CD4-positive, CD25-positive, alpha-beta regulatory T cell (primary cell): ENCODE measurements at regions not wholly inside any gene's neighbourhood (a gene's known extent, or its start where the extent isn't known, plus 50 kb on each side); places are given as distances from the start of the nearest gene placed in this dataset.

Experiments used
- ATAC-seq, 2 donors: fragments of 150-1000 bp; cut with Tn5 transposase; one replicate each; pipeline ENCODE4 v1.10.0; 2021; ENCODE audit warnings: low read depth in 2 of 2, moderate number of reproducible peaks in 2 of 2, moderate library complexity in 1 of 2
- DNase-seq, 3 donors: peaks; one replicate each; pipeline versions ENCODE4 v3.0.0 to v3.0.0-alpha.2; 2012 to 2022; ENCODE audit warnings: mixed read lengths in 1 of 3
- H3K27ac ChIP-seq: one replicate; pipeline ENCODE4 v1.7.0; 2013; ENCODE audit warnings: mild to moderate bottlenecking, low read length; ENCODE audit not compliant: insufficient read depth, poor library complexity, severe bottlenecking
- H3K27me3 ChIP-seq: one replicate; pipeline ENCODE4 v1.7.0; 2013; ENCODE audit warnings: low read length; ENCODE audit not compliant: control insufficient read depth, insufficient read depth
- H3K36me3 ChIP-seq: one replicate; pipeline ENCODE4 v1.7.0; 2013; ENCODE audit warnings: mild to moderate bottlenecking, low read length, moderate library complexity; ENCODE audit not compliant: control insufficient read depth, insufficient read depth
- H3K4me1 ChIP-seq: 2 replicates; pipeline ENCODE4 v1.7.0; 2013; ENCODE audit warnings: mild to moderate bottlenecking, low read length; ENCODE audit not compliant: insufficient read depth, control insufficient read depth, poor library complexity, severe bottlenecking
- H3K4me3 ChIP-seq: one replicate; pipeline ENCODE4 v1.7.0; 2013; ENCODE audit warnings: low read depth, mild to moderate bottlenecking, low read length, moderate library complexity
- H3K9me3 ChIP-seq, 2 experiments: 1 replicate in 1 of 2; 2 replicates in 1 of 2; pipeline ENCODE4 v1.7.0; 2013; ENCODE audit warnings: low read length in 2 of 2, mild to moderate bottlenecking in 1 of 2, moderate library complexity in 1 of 2; ENCODE audit not compliant: control insufficient read depth in 2 of 2
- H3K27ac Mint-ChIP-seq, 3 donors: one replicate each; pipeline ENCODE4 v1.8.0; 2020 to 2022; ENCODE audit warnings: mild to moderate bottlenecking in 3 of 3, mixed read lengths in 3 of 3, moderate library complexity in 2 of 3
- H3K27me3 Mint-ChIP-seq: one replicate; pipeline ENCODE4 v1.8.0; 2022; ENCODE audit warnings: mild to moderate bottlenecking, mixed read lengths
- H3K36me3 Mint-ChIP-seq: one replicate; pipeline ENCODE4 v1.8.0; 2020; ENCODE audit warnings: mixed read lengths
- H3K4me1 Mint-ChIP-seq, 4 donors: one replicate each; pipeline ENCODE4 v1.8.0; 2020 to 2022; ENCODE audit warnings: mixed read lengths in 4 of 4, mild to moderate bottlenecking in 1 of 4
- H3K4me3 Mint-ChIP-seq, 4 donors: one replicate each; pipeline ENCODE4 v1.8.0; 2020 to 2022; ENCODE audit warnings: mild to moderate bottlenecking in 4 of 4, mixed read lengths in 4 of 4, moderate library complexity in 3 of 4
- H3K9me3 Mint-ChIP-seq, 7 donors: one replicate each; pipeline ENCODE4 v1.8.0; 2020 to 2022; ENCODE audit warnings: mixed read lengths in 7 of 7, mild to moderate bottlenecking in 3 of 7, moderate library complexity in 2 of 7

DNA sequence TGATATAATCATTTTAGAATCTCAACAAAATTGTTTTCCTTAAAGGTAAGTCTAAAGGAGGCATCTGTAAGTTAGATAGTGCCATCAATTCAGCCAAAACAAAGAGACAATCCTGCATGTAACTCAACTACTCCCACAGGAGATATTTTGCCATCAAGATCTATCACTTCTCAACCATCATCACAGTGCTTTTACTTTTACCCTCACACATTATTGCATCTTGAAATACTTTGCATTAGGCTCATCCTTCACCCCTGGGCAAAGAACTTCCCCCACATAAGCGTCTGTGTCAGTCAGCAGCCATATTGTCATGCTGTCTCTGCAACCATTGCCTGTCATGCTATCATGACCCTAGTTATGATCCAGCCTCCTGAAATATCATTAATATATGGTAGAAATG, 54.9 kb upstream of the NLGN1 start:
- Histone ChIP-seq H3K4me3 (no peak overlapping the region), H3K4me1 (no peaks in the 10 kb centered on the region), H3K9me3 (no peaks in the 10 kb centered on the region), H3K27ac (no peak overlapping the region), H3K27me3 (no peaks in the 10 kb centered on the region), H3K36me3 (no peaks in the 10 kb centered on the region)
- Mint-ChIP-seq H3K9me3 (peaks cover 0 to 16% (median 2%) of the 10 kb centered on the region in 7 donors), H3K27me3 (no peaks in the 10 kb centered on the region), H3K4me3 (no peak overlapping the region), H3K27ac (no peak overlapping the region), H3K36me3 (no peaks in the 10 kb centered on the region), H3K4me1 (no peaks in the 10 kb centered on the region)
- no peak for ATAC-seq
- no peak for DNase-seq

DNA sequence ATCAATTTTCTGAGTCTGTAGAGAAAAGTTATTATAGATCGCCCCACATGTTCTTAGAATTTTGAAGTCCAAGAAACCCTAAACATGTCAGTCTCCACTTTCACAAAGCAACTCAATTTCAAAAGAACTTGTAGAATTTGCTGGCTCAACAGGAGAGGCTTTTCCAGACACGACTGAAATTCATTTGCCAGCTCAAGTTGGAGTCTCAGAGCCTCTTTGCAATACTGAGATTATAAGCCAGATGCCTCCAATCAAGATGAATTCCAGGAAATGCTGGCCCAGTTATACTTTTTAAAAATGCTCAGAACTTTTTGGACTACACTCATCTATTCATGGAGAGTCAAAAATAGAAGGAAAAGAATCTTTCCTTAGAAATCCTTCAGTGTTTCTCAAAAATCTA, 56.9 kb upstream of the NLGN1 start:
- Histone ChIP-seq H3K4me1 (no peaks in the 10 kb centered on the region), H3K9me3 (no peaks in the 10 kb centered on the region), H3K36me3 (no peaks in the 10 kb centered on the region), H3K27ac (no peak overlapping the region), H3K27me3 (no peaks in the 10 kb centered on the region), H3K4me3 (no peak overlapping the region)
- DNase-seq (no peak), ATAC-seq (no peak)
- Mint-ChIP-seq H3K36me3 (no peaks in the 10 kb centered on the region), H3K9me3 (peaks cover 0 to 13% (median 1%) of the 10 kb centered on the region in 7 donors), H3K27me3 (no peaks in the 10 kb centered on the region), H3K27ac (no peak overlapping the region), H3K4me3 (no peak overlapping the region), H3K4me1 (no peaks in the 10 kb centered on the region)

DNA sequence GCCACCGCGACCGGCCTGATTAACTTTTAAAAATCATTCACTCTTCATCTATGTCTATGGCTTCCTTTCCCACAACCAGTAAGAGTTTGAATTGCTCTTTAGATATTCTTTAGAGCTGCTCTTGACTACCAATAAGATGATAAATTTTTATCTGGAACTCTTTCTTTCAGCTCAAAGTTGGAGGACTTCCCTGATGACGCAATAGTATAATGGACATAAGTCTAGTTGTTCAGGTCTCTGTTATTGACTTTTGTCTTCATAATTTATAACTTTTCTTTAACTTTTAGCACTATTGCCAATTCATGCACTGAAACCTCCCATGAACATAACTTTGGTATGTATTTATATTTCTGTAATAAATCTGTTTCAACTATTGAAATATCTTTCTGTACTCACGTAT, 61.3 kb upstream of the NLGN1 start:
- Mint-ChIP-seq H3K9me3 (peaks cover 0 to 17% (median 2%) of the 10 kb centered on the region in 7 donors), H3K4me1 (no peaks in the 10 kb centered on the region), H3K4me3 (no peak overlapping the region), H3K27me3 (no peaks in the 10 kb centered on the region), H3K36me3 (no peaks in the 10 kb centered on the region), H3K27ac (no peak overlapping the region)
- no peak for DNase-seq
- Histone ChIP-seq H3K4me1 (no peaks in the 10 kb centered on the region), H3K9me3 (no peaks in the 10 kb centered on the region), H3K27ac (no peak overlapping the region), H3K36me3 (no peaks in the 10 kb centered on the region), H3K4me3 (no peak overlapping the region), H3K27me3 (no peaks in the 10 kb centered on the region)
- ATAC-seq, result no peak

DNA sequence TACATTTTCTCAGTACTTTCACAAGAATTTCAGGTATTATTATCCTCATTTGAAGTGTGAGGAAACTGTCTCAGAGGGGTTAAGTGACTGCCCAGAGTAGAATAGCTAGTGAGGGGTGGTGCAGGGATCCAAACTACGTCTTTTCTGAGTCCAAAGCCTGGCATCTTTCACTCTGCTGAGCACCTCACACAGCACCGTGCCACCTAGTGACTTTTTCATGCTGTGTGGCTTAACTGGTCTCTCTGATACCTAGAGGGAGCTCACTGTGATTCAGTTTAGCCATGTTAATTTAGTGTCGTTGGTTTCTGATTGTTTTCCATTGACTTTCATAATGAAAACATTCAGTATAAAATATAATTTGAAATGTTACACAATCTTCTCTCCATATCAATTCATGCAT, 91.4 kb upstream of the NLGN1 start:
- no peak overlapping the region for H3K4me3 ChIP-seq

DNA sequence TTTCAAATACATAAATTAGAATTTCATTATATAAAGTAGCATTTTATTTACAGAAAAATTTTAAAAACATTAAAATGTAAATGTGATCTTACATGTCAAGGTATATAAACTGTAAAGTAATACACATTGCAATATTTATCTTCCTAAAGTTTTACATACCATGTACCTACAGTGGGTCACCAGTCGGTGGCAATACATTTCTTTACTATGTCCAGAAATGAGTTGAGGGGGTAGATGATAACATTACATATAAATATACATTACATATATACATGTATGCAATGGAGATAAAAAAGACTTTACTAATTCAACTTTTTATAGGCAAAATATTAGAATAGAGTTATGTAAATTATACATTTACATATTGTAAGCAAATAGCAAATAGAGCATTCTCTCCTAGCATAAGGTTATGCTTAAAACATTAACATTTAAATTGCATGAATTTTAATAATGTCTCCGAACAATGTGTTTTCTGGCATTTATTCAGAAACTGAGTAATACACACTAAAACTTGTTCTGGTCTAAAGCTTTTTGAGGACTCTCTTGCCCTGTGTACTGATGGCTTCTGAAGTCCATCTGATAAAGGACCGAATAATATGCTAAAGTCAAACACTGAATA, 93.3 kb upstream of the NLGN1 start:
- Histone ChIP-seq H3K27me3 (no peaks in the 10 kb centered on the region), H3K36me3 (no peaks in the 10 kb centered on the region), H3K27ac (no peak overlapping the region), H3K4me1 (no peaks in the 10 kb centered on the region), H3K9me3 (no peaks in the 10 kb centered on the region), H3K4me3 (no peak overlapping the region)
- Mint-ChIP-seq H3K4me1 (no peaks in the 10 kb centered on the region), H3K27me3 (no peaks in the 10 kb centered on the region), H3K27ac (no peak overlapping the region), H3K4me3 (no peak overlapping the region), H3K36me3 (no peaks in the 10 kb centered on the region), H3K9me3 (no peaks in the 10 kb centered on the region)
- DNase-seq (no peak), ATAC-seq (no peak)

More for the DNA sequence above, 91.4 kb upstream of the NLGN1 start:
- H3K27me3 Mint-ChIP-seq, result no peaks in the 10 kb centered on the region
- ATAC-seq (no peak), DNase-seq (no peak)
- Histone ChIP-seq H3K36me3 (no peaks in the 10 kb centered on the region), H3K9me3 (no peaks in the 10 kb centered on the region), H3K27me3 (no peaks in the 10 kb centered on the region), H3K27ac (no peak overlapping the region), H3K4me1 (no peaks in the 10 kb centered on the region)
- H3K27ac Mint-ChIP-seq, result no peak overlapping the region
- no peak overlapping the region for H3K4me3 Mint-ChIP-seq
- no peaks in the 10 kb centered on the region for H3K36me3 Mint-ChIP-seq
- no peaks in the 10 kb centered on the region for H3K9me3 Mint-ChIP-seq
- no peaks in the 10 kb centered on the region for H3K4me1 Mint-ChIP-seq

DNA sequence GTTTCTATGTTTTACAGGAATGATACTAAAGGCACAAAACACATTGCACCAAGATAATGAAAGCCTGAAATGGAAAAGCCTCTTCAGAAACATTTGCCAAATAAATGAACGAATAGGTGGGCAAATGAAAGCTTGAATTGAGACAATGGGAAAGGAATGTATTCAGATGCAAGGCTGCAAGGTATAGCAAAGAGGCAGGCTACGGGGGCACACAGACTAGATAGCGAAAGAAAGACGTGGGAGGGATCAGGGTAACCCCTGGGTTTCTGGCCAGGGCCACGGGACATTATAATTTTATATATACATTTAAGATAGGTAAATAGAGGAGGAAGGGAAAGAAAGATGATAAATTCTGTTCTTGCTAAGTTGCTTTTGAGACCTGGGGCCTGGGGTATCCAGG, 95.9 kb upstream of the NLGN1 start:
- Histone ChIP-seq H3K36me3 (no peaks in the 10 kb centered on the region), H3K27ac (no peak overlapping the region), H3K9me3 (no peaks in the 10 kb centered on the region), H3K4me1 (no peaks in the 10 kb centered on the region), H3K27me3 (no peaks in the 10 kb centered on the region), H3K4me3 (no peak overlapping the region)
- peaks cover 0 to 6% (median 2%) of the 10 kb centered on the region in 7 donors for H3K9me3 Mint-ChIP-seq
- no peak for ATAC-seq
- DNase-seq, result no peak
- H3K4me3 Mint-ChIP-seq, result no peak overlapping the region
- no peak overlapping the region for H3K27ac Mint-ChIP-seq
- H3K4me1 Mint-ChIP-seq, result no peaks in the 10 kb centered on the region
- no peaks in the 10 kb centered on the region for H3K27me3 Mint-ChIP-seq
- H3K36me3 Mint-ChIP-seq, result no peaks in the 10 kb centered on the region

DNA sequence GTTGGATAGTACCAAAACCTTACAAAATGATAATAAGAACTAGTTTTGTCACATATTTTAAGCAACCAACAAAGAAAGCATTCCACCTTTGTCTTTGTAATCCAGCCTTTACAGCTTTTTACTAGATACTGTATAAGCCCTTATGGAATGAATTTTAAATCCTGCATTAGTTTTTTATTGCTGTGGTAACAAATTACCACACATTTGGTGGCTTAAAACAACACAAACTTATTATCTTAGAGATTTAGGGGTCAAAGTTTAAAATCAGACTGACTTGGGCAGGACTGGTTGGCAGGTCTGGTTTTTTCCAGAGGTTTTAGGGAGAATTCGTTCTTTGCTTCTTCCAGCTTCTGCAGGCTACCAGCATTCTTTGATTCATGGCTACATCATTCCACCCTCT, 108.5 kb upstream of the NLGN1 start:
- Histone ChIP-seq H3K9me3 (no peaks in the 10 kb centered on the region), H3K4me1 (no peaks in the 10 kb centered on the region), H3K27ac (no peak overlapping the region), H3K4me3 (no peak overlapping the region), H3K27me3 (no peaks in the 10 kb centered on the region), H3K36me3 (no peaks in the 10 kb centered on the region)
- peaks cover 0 to 9% (median 3%) of the 10 kb centered on the region in 7 donors for H3K9me3 Mint-ChIP-seq
- no peaks in the 10 kb centered on the region for H3K4me1 Mint-ChIP-seq
- DNase-seq, result no peak
- no peak overlapping the region for H3K4me3 Mint-ChIP-seq
- ATAC-seq, result no peak
- H3K27me3 Mint-ChIP-seq, result no peaks in the 10 kb centered on the region
- no peak overlapping the region for H3K27ac Mint-ChIP-seq
- no peaks in the 10 kb centered on the region for H3K36me3 Mint-ChIP-seq

DNA sequence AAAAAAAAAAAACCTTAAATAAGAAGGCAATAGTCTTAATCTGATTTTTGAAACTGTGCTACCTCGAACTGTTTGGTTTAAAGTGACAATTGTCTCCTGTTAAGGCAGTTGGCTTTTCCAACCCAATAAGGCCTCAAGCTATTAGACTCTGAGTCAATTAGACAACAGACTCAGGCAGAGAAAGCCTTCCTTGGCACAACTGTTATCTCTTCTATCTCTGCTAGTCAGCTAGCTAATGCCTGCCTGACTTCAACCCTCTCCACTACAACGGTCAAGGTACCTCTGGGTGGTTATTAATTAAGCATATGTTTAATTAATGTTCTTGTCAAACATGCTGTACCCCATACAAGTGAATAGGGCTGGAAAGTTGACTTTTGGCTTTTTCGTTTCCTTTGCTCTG, 110.2 kb upstream of the NLGN1 start:
- H3K9me3 ChIP-seq, result no peaks in the 10 kb centered on the region
- no peak overlapping the region for H3K4me3 ChIP-seq
- Mint-ChIP-seq H3K4me3 (peak overlapping the region in 1 of 4 donors; percentile 27), H3K27me3 (no peaks in the 10 kb centered on the region), H3K36me3 (no peaks in the 10 kb centered on the region), H3K27ac (no peak overlapping the region), H3K4me1 (no peaks in the 10 kb centered on the region), H3K9me3 (peaks cover 0 to 9% (median 2%) of the 10 kb centered on the region in 7 donors)
- no peaks in the 10 kb centered on the region for H3K4me1 ChIP-seq
- H3K27ac ChIP-seq, result no peak overlapping the region
- no peak for ATAC-seq
- no peak for DNase-seq
- no peaks in the 10 kb centered on the region for H3K27me3 ChIP-seq
- no peaks in the 10 kb centered on the region for H3K36me3 ChIP-seq
